ENCODE measurements at regions not wholly inside any gene's neighbourhood (a gene's known extent, or its start where the extent isn't known, plus 50 kb on each side); places are given as distances from the start of the nearest gene placed in this dataset.

GRCh38 chr5:118439831-118440230 lies 548.5 kb downstream of the DTWD2 start:
- peaks cover 11 to 15% of the 10 kb centered on the region in 2 experiments for H3K4me1 Mint-ChIP-seq
- H3K36me3 Mint-ChIP-seq (ENCODE audit: insufficient read depth in 1 of 3, low read depth in 3 of 3), result peaks cover 2 to 22% (median 4%) of the 10 kb centered on the region in 3 experiments; a peak in 5 of 7 replicates
- Histone ChIP-seq H3K56ac (ENCODE audit: insufficient read length, low read depth, low read length) (no peak overlapping the region), H2BK20ac (ENCODE audit: low read depth, low read length, poor library complexity, severe bottlenecking) (no peak overlapping the region), H3K4me2 (ENCODE audit: insufficient read depth, insufficient read length, low read length) (no peak overlapping the region), H3K27me3 (ENCODE audit: insufficient read depth, low read length) (no peaks in the 10 kb centered on the region), H3K14ac (ENCODE audit: insufficient read depth, low read length) (no peak overlapping the region), H3K79me2 (ENCODE audit: insufficient read depth, low read length) (no peaks in the 10 kb centered on the region), H3K18ac (ENCODE audit: insufficient read length, low read depth, low read length) (no peak overlapping the region), H3K4ac (ENCODE audit: low read depth, low read length) (no peak overlapping the region), H3K23me2 (ENCODE audit: insufficient read length, low read depth, low read length, poor library complexity, severe bottlenecking) (no peaks in the 10 kb centered on the region), H4K8ac (replicated peaks; ENCODE audit: insufficient read length, low read depth, low read length) (no peak overlapping the region), H3K4me1 (ENCODE audit: insufficient read depth, low read length) (no peaks in the 10 kb centered on the region; the same call in 1 of the 2 replicates), H2BK120ac (ENCODE audit: low read depth, low read length, poor library complexity, severe bottlenecking) (no peak overlapping the region), H2BK15ac (ENCODE audit: low read depth, low read length) (no peak overlapping the region), H3T11ph (ENCODE audit: low read length) (no peak overlapping the region), H4K91ac (ENCODE audit: insufficient read length, low read depth, low read length) (no peak overlapping the region), H2AK5ac (ENCODE audit: insufficient read length, low read length) (no peak overlapping the region), H2AFZ (ENCODE audit: low read length) (no peak overlapping the region), H3K9me3 (ENCODE audit: control insufficient read depth, low read depth, low read length) (no peaks in the 10 kb centered on the region), H2BK12ac (ENCODE audit: insufficient read length, low read depth, low read length) (no peak overlapping the region), H2BK5ac (ENCODE audit: insufficient read length, low read length) (no peak overlapping the region), H4K5ac (ENCODE audit: insufficient read length, low read depth, low read length) (no peak overlapping the region), H3K23ac (ENCODE audit: insufficient read length, low read depth, low read length) (no peak overlapping the region), H3K79me1 (ENCODE audit: insufficient read depth, low read depth, low read length, poor library complexity, severe bottlenecking) (no peaks in the 10 kb centered on the region), H3K9ac (ENCODE audit: extremely low read depth, insufficient read length, low read length) (no peak overlapping the region), H3K27ac (ENCODE audit: insufficient read length, low read depth, low read length) (no peak overlapping the region), H4K20me1 (ENCODE audit: control insufficient read depth, insufficient read depth, insufficient read length) (no peaks in the 10 kb centered on the region)
- H3K27me3 Mint-ChIP-seq (ENCODE audit: low read depth), result no peaks in the 10 kb centered on the region
- H3K9me3 Mint-ChIP-seq, result peaks cover 4 to 8% of the 10 kb centered on the region in 2 experiments; a peak in 4 of 5 replicates
- no peak overlapping the region for H3K27ac Mint-ChIP-seq
- TF ChIP-seq CTCF (conservative IDR thresholded peaks at IDR 0.05), result no peak
- DNase-seq, result no peak
- no peak overlapping the region for H3K4me3 Mint-ChIP-seq
- 100% methylated on average over 1 of the region's 2 CpGs for WGBS (ENCODE audit: extremely low coverage, insufficient read length, low lambda C conversion rate)
